Urinary bladder (tissue), 3 donors: ENCODE measurements at regions not wholly inside any gene's neighbourhood (a gene's known extent, or its start where the extent isn't known, plus 50 kb on each side); places are given as distances from the start of the nearest gene placed in this dataset.
"Not testable (repeated sequence)": the region's sequence is repeated elsewhere in the genome, so short reads cannot be mapped to it uniquely, and the experiment has no call there.

Experiments used
- DNase-seq: peaks from one replicate; pipeline ENCODE4 v3.0.0-alpha.2; 2015; ENCODE audit errors: extremely low spot score
- H3K27ac ChIP-seq: one replicate; pipeline ENCODE4 v1.5.1; 2013; ENCODE audit warnings: low read depth, mild to moderate bottlenecking, moderate library complexity
- H3K36me3 ChIP-seq: one replicate; pipeline ENCODE4 v1.6.1; 2013; ENCODE audit warnings: mild to moderate bottlenecking, moderate library complexity; ENCODE audit not compliant: insufficient read depth
- H3K4me1 ChIP-seq: one replicate; pipeline ENCODE4 v1.6.1; 2013; ENCODE audit warnings: mild to moderate bottlenecking, moderate library complexity; ENCODE audit not compliant: insufficient read depth
- H3K4me3 ChIP-seq: one replicate; pipeline ENCODE4 v1.5.1; 2013; ENCODE audit warnings: low read depth, low read length
- WGBS: extraction: QIAGEN DNeasy Blood & Tissue Kit; methylation state at CpG from one replicate; pipeline ENCODE4 v1.1.7; 2013; 5-methylcytosine and 5-hydroxymethylcytosine counted together
- donor health status: healthy with polysubstance abuse.
- donor health status: healthy.

GRCh38 chr7:114152314-114152938 lies 233.6 kb upstream of the PPP1R3A start:
- H3K4me3 ChIP-seq = no peak overlapping the region
- no peaks in the 10 kb centered on the region for H3K4me1 ChIP-seq
- WGBS = 84% methylated on average over 5 of the region's 5 CpGs
- H3K27ac ChIP-seq = no peak overlapping the region
- no peaks in the 10 kb centered on the region for H3K36me3 ChIP-seq
- no peak for DNase-seq

GRCh38 chr7:114151777-114152176 lies 233.0 kb upstream of the PPP1R3A start:
- Histone ChIP-seq H3K4me1 (no peaks in the 10 kb centered on the region), H3K27ac (no peak overlapping the region), H3K4me3 (no peak overlapping the region), H3K36me3 (no peaks in the 10 kb centered on the region)
- no peak for DNase-seq
- WGBS = 80% methylated on average over 3 of the region's 3 CpGs

- Histone ChIP-seq H3K4me3 (no peak overlapping the region), H3K4me1 (no peaks in the 10 kb centered on the region), H3K27ac (no peak overlapping the region), H3K36me3 (no peaks in the 10 kb centered on the region)
- 40% methylated on average over 1 of the region's 1 CpG for WGBS
- no peak for DNase-seq
Observed at GRCh38 chr7:114150689-114151088, 231.9 kb upstream of the PPP1R3A start.

- no peak overlapping the region for H3K4me3 ChIP-seq
- 86% methylated on average over 3 of the region's 3 CpGs for WGBS
- H3K27ac ChIP-seq = no peak overlapping the region
- H3K36me3 ChIP-seq = no peaks in the 10 kb centered on the region
- DNase-seq = no peak
- no peaks in the 10 kb centered on the region for H3K4me1 ChIP-seq
Observed at GRCh38 chr7:114148779-114149178, 230.0 kb upstream of the PPP1R3A start.

- no peak for DNase-seq
- H3K4me1 ChIP-seq = no peaks in the 10 kb centered on the region
- no peak overlapping the region for H3K4me3 ChIP-seq
- 78% methylated on average over 3 of the region's 3 CpGs for WGBS
- no peak overlapping the region for H3K27ac ChIP-seq
- no peaks in the 10 kb centered on the region for H3K36me3 ChIP-seq
Observed at GRCh38 chr7:114141415-114141814, 222.6 kb upstream of the PPP1R3A start.

GRCh38 chr7:114140561-114140960 lies 221.8 kb upstream of the PPP1R3A start:
- 95% methylated on average over 1 of the region's 1 CpG for WGBS
- H3K4me3 ChIP-seq = no peak overlapping the region
- no peak overlapping the region for H3K27ac ChIP-seq
- H3K36me3 ChIP-seq = no peaks in the 10 kb centered on the region
- no peak for DNase-seq
- H3K4me1 ChIP-seq = no peaks in the 10 kb centered on the region

GRCh38 chr7:114139690-114140089 lies 220.9 kb upstream of the PPP1R3A start:
- H3K4me3 ChIP-seq, H3K4me1 ChIP-seq, DNase-seq, H3K27ac ChIP-seq, H3K36me3 ChIP-seq: not testable (repeated sequence)
- whole genome bisulfite sequencing = 98% methylated on average over 5 of the region's 5 CpGs

- no peak overlapping the region for H3K4me3 ChIP-seq
- no peak for DNase-seq
- H3K27ac ChIP-seq = no peak overlapping the region
- 95% methylated on average over 5 of the region's 5 CpGs for WGBS
- no peaks in the 10 kb centered on the region for H3K4me1 ChIP-seq
- H3K36me3 ChIP-seq = no peaks in the 10 kb centered on the region
Observed at GRCh38 chr7:114138587-114138986, 219.8 kb upstream of the PPP1R3A start.

GRCh38 chr7:114133717-114134116 lies 214.9 kb upstream of the PPP1R3A start:
- DNase-seq = no peak
- Histone ChIP-seq H3K4me1 (no peaks in the 10 kb centered on the region), H3K27ac (no peak overlapping the region), H3K36me3 (no peaks in the 10 kb centered on the region), H3K4me3 (no peak overlapping the region)

GRCh38 chr7:114130866-114131265 lies 212.1 kb upstream of the PPP1R3A start:
- Histone ChIP-seq H3K4me1 (no peaks in the 10 kb centered on the region), H3K36me3 (no peaks in the 10 kb centered on the region), H3K27ac (no peak overlapping the region), H3K4me3 (no peak overlapping the region)
- WGBS = 42% methylated on average over 3 of the region's 3 CpGs
- no peak for DNase-seq

GRCh38 chr7:114128880-114129279 lies 210.1 kb upstream of the PPP1R3A start:
- Histone ChIP-seq H3K27ac (no peak overlapping the region), H3K4me1 (no peaks in the 10 kb centered on the region), H3K36me3 (no peaks in the 10 kb centered on the region), H3K4me3 (no peak overlapping the region)
- DNase-seq = no peak
- WGBS = 96% methylated on average over 1 of the region's 1 CpG

GRCh38 chr7:114126095-114126494 lies 207.3 kb upstream of the PPP1R3A start:
- no peak for DNase-seq
- Histone ChIP-seq H3K36me3 (no peaks in the 10 kb centered on the region), H3K27ac (no peak overlapping the region), H3K4me1 (no peaks in the 10 kb centered on the region), H3K4me3 (no peak overlapping the region)

- Histone ChIP-seq H3K4me1 (no peaks in the 10 kb centered on the region), H3K4me3 (no peak overlapping the region), H3K27ac (no peak overlapping the region), H3K36me3 (no peaks in the 10 kb centered on the region)
- WGBS = 94% methylated on average over 3 of the region's 3 CpGs
- DNase-seq = no peak
Observed at GRCh38 chr7:114112806-114113205, 194.0 kb upstream of the PPP1R3A start.

- no peak for DNase-seq
- Histone ChIP-seq H3K27ac (no peak overlapping the region), H3K4me1 (no peaks in the 10 kb centered on the region), H3K4me3 (no peak overlapping the region), H3K36me3 (no peaks in the 10 kb centered on the region)
Observed at GRCh38 chr7:114110666-114111065, 191.9 kb upstream of the PPP1R3A start.

GRCh38 chr7:114109721-114110120 lies 190.9 kb upstream of the PPP1R3A start:
- DNase-seq = no peak
- Histone ChIP-seq H3K27ac (no peak overlapping the region), H3K4me3 (no peak overlapping the region), H3K36me3 (no peaks in the 10 kb centered on the region), H3K4me1 (no peaks in the 10 kb centered on the region)
